ENCODE measurements at regions not wholly inside any gene's neighbourhood (a gene's known extent, or its start where the extent isn't known, plus 50 kb on each side); places are given as distances from the start of the nearest gene placed in this dataset.

GRCh38 chr2:215619989-215620388 lies 184.1 kb upstream of the FN1 start:
- 19 to 63% (median 47%) methylated on average over 10 of the region's 10 CpGs for WGBS, 3 donors
- H3K4me1 ChIP-seq (ENCODE audit: control insufficient read depth in 3 of 3, insufficient read depth in 2 of 3, low read depth in 1 of 3, low read length in 2 of 3), result peaks cover 0 to 10% (median 4%) of the 10 kb centered on the region in 3 donors
- H3K36me3 ChIP-seq (ENCODE audit: control insufficient read depth in 3 of 3, insufficient read depth in 2 of 3, low read depth in 1 of 3, low read length in 3 of 3), result no peaks in the 10 kb centered on the region
- peak overlapping the region in 1 of 3 donors; percentile 7 for H3K4me3 ChIP-seq (ENCODE audit: low read depth in 1 of 3, low read length in 3 of 3)
- no peak overlapping the region for H3K27ac ChIP-seq (ENCODE audit: low read depth in 1 of 3, low read length in 2 of 3)
- peaks cover 0 to 4% of the 10 kb centered on the region in 2 donors for H3K9me3 ChIP-seq (ENCODE audit: control insufficient read depth in 2 of 2, insufficient read depth in 1 of 2, low read depth in 1 of 2, low read length in 1 of 2)
- DNase-seq, result peak; percentile 44 to 80
- H3K27me3 ChIP-seq (ENCODE audit: control insufficient read depth in 3 of 3, insufficient read depth in 3 of 3, low read length in 3 of 3), result no peaks in the 10 kb centered on the region
- FAIRE-seq, result no peak

- FAIRE-seq, result no peak
- Histone ChIP-seq H3K36me3 (ENCODE audit: control insufficient read depth in 3 of 3, insufficient read depth in 2 of 3, low read depth in 1 of 3, low read length in 3 of 3) (no peaks in the 10 kb centered on the region), H3K27me3 (ENCODE audit: control insufficient read depth in 3 of 3, insufficient read depth in 3 of 3, low read length in 3 of 3) (no peaks in the 10 kb centered on the region), H3K9me3 (ENCODE audit: control insufficient read depth in 2 of 2, insufficient read depth in 1 of 2, low read depth in 1 of 2, low read length in 1 of 2) (peaks cover 0 to 4% of the 10 kb centered on the region in 2 donors), H3K4me3 (ENCODE audit: low read depth in 1 of 3, low read length in 3 of 3) (peak overlapping the region in 1 of 3 donors; percentile 7), H3K27ac (ENCODE audit: low read depth in 1 of 3, low read length in 2 of 3) (no peak overlapping the region), H3K4me1 (ENCODE audit: control insufficient read depth in 3 of 3, insufficient read depth in 2 of 3, low read depth in 1 of 3, low read length in 2 of 3) (peaks cover 0 to 10% (median 4%) of the 10 kb centered on the region in 3 donors)
- WGBS, 3 donors, result 10 to 37% (median 20%) methylated on average over 14 of the region's 14 CpGs
- peak in 1 of 2 donors; percentile 43 for DNase-seq
Observed at GRCh38 chr2:215619022-215619958, 183.4 kb upstream of the FN1 start.

DNA sequence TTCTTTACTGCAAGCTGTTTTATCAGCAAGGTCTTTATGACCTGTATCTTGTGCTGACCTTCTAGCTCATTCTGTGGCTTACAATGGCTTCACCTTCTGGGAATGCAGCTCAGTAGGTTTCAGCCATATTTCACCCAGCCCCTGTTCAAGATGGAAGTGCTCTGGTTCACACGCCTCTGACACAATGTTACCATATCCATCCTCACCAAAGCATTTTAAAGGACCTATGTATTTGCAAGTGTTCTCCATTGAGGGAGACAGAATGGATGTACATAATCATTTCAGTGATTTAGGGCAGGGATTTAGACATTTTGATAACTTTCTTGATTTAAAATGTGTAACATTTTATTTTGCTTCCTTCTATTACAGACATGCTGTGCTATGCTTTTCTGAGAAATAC lies 182.3 kb upstream of the FN1 start:
- DNase-seq, result no peak
- 74 to 90% (median 86%) methylated on average over 1 of the region's 1 CpG for WGBS, 3 donors
- H3K27me3 ChIP-seq (ENCODE audit: control insufficient read depth in 3 of 3, insufficient read depth in 3 of 3, low read length in 3 of 3), result no peaks in the 10 kb centered on the region
- H3K9me3 ChIP-seq (ENCODE audit: control insufficient read depth in 2 of 2, insufficient read depth in 1 of 2, low read depth in 1 of 2, low read length in 1 of 2), result peaks cover 0 to 4% of the 10 kb centered on the region in 2 donors
- no peak for FAIRE-seq
- H3K36me3 ChIP-seq (ENCODE audit: control insufficient read depth in 3 of 3, insufficient read depth in 2 of 3, low read depth in 1 of 3, low read length in 3 of 3), result no peaks in the 10 kb centered on the region
- H3K4me3 ChIP-seq (ENCODE audit: low read depth in 1 of 3, low read length in 3 of 3), result no peak overlapping the region
- no peak overlapping the region for H3K27ac ChIP-seq (ENCODE audit: low read depth in 1 of 3, low read length in 2 of 3)
- H3K4me1 ChIP-seq (ENCODE audit: control insufficient read depth in 3 of 3, insufficient read depth in 2 of 3, low read depth in 1 of 3, low read length in 2 of 3), result peaks cover 0 to 10% (median 4%) of the 10 kb centered on the region in 3 donors

GRCh38 chr2:215617060-215617824 lies 181.4 kb upstream of the FN1 start:
- DNase-seq (no peak), FAIRE-seq (no peak)
- 49 to 67% (median 50%) methylated on average over 4 of the region's 4 CpGs for WGBS, 3 donors
- Histone ChIP-seq H3K27me3 (ENCODE audit: control insufficient read depth in 3 of 3, insufficient read depth in 3 of 3, low read length in 3 of 3) (no peaks in the 10 kb centered on the region), H3K4me3 (ENCODE audit: low read depth in 1 of 3, low read length in 3 of 3) (no peak overlapping the region), H3K4me1 (ENCODE audit: control insufficient read depth in 3 of 3, insufficient read depth in 2 of 3, low read depth in 1 of 3, low read length in 2 of 3) (peaks cover 0 to 10% (median 4%) of the 10 kb centered on the region in 3 donors), H3K9me3 (ENCODE audit: control insufficient read depth in 2 of 2, insufficient read depth in 1 of 2, low read depth in 1 of 2, low read length in 1 of 2) (peaks cover 0 to 4% of the 10 kb centered on the region in 2 donors), H3K36me3 (ENCODE audit: control insufficient read depth in 3 of 3, insufficient read depth in 2 of 3, low read depth in 1 of 3, low read length in 3 of 3) (no peaks in the 10 kb centered on the region), H3K27ac (ENCODE audit: low read depth in 1 of 3, low read length in 2 of 3) (no peak overlapping the region)

DNA sequence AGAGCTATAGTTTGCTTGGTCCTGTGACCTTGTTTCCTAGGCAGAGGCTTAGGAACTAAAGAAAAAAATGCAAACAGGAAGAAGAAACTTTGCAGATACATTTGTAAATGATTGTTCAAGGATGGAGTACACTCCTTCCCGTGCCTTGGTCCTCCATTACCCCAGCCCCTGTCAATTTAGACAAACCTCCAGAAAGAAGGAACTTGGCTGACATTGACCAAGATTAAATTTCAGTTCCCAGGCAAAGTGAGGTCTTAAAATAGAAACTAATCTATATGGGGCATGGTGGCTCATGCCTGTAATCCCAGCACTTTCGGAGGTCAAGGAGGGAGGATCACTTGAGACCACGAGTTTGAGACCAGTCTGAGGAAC lies 179.9 kb upstream of the FN1 start:
- Histone ChIP-seq H3K36me3 (ENCODE audit: control insufficient read depth in 3 of 3, insufficient read depth in 2 of 3, low read depth in 1 of 3, low read length in 3 of 3) (no peaks in the 10 kb centered on the region), H3K27me3 (ENCODE audit: control insufficient read depth in 3 of 3, insufficient read depth in 3 of 3, low read length in 3 of 3) (no peaks in the 10 kb centered on the region), H3K9me3 (ENCODE audit: control insufficient read depth in 2 of 2, insufficient read depth in 1 of 2, low read depth in 1 of 2, low read length in 1 of 2) (peaks cover 0 to 4% of the 10 kb centered on the region in 2 donors), H3K27ac (ENCODE audit: low read depth in 1 of 3, low read length in 2 of 3) (no peak overlapping the region), H3K4me3 (ENCODE audit: low read depth in 1 of 3, low read length in 3 of 3) (no peak overlapping the region), H3K4me1 (ENCODE audit: control insufficient read depth in 3 of 3, insufficient read depth in 2 of 3, low read depth in 1 of 3, low read length in 2 of 3) (peaks cover 0 to 10% (median 4%) of the 10 kb centered on the region in 3 donors)
- WGBS, 3 donors, result 41 to 48% (median 44%) methylated on average over 3 of the region's 3 CpGs
- no peak for DNase-seq
- no peak for FAIRE-seq

- FAIRE-seq (no peak), DNase-seq (no peak)
- Histone ChIP-seq H3K27ac (ENCODE audit: low read depth in 1 of 3, low read length in 2 of 3) (no peak overlapping the region), H3K4me1 (ENCODE audit: control insufficient read depth in 3 of 3, insufficient read depth in 2 of 3, low read depth in 1 of 3, low read length in 2 of 3) (peaks cover 0 to 8% (median 4%) of the 10 kb centered on the region in 3 donors), H3K4me3 (ENCODE audit: low read depth in 1 of 3, low read length in 3 of 3) (no peak overlapping the region), H3K27me3 (ENCODE audit: control insufficient read depth in 3 of 3, insufficient read depth in 3 of 3, low read length in 3 of 3) (no peaks in the 10 kb centered on the region), H3K9me3 (ENCODE audit: control insufficient read depth in 2 of 2, insufficient read depth in 1 of 2, low read depth in 1 of 2, low read length in 1 of 2) (no peaks in the 10 kb centered on the region), H3K36me3 (ENCODE audit: control insufficient read depth in 3 of 3, insufficient read depth in 2 of 3, low read depth in 1 of 3, low read length in 3 of 3) (no peaks in the 10 kb centered on the region)
- 92 to 96% (median 93%) methylated on average over 31 to 32 of the region's 32 CpGs for WGBS, 3 donors
Observed at GRCh38 chr2:215615067-215615802, 179.4 kb upstream of the FN1 start.

GRCh38 chr2:215614296-215614695 lies 178.4 kb upstream of the FN1 start:
- no peaks in the 10 kb centered on the region for H3K27me3 ChIP-seq (ENCODE audit: control insufficient read depth in 3 of 3, insufficient read depth in 3 of 3, low read length in 3 of 3)
- no peaks in the 10 kb centered on the region for H3K9me3 ChIP-seq (ENCODE audit: control insufficient read depth in 2 of 2, insufficient read depth in 1 of 2, low read depth in 1 of 2, low read length in 1 of 2)
- no peak overlapping the region for H3K27ac ChIP-seq (ENCODE audit: low read depth in 1 of 3, low read length in 2 of 3)
- DNase-seq (no peak), FAIRE-seq (no peak)
- WGBS, 3 donors, result 82 to 87% (median 84%) methylated on average over 7 of the region's 7 CpGs
- H3K4me3 ChIP-seq (ENCODE audit: low read depth in 1 of 3, low read length in 3 of 3), result no peak overlapping the region
- H3K4me1 ChIP-seq (ENCODE audit: control insufficient read depth in 3 of 3, insufficient read depth in 2 of 3, low read depth in 1 of 3, low read length in 2 of 3), result peaks cover 0 to 4% (median 2%) of the 10 kb centered on the region in 3 donors
- no peaks in the 10 kb centered on the region for H3K36me3 ChIP-seq (ENCODE audit: control insufficient read depth in 3 of 3, insufficient read depth in 2 of 3, low read depth in 1 of 3, low read length in 3 of 3)

DNA sequence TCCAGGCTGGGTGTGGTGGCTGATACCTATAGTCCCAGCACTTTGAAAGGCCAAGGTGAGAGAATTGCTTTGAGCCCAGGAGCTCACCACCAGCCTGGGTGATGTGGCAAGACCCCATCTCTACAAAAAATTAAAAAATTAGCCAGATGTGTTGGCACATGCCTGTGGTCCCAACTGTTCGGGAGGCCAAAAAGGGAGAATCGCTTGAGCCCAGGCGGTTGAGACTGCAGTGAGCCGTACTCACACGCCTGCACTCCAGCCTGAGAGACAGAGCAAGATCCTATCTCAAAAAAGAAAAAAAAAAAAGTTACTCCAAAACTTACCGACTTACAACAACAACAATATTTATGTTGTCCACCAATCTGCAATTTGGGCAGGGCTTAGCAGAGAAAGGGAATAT lies 178.0 kb upstream of the FN1 start:
- Histone ChIP-seq H3K36me3 (ENCODE audit: control insufficient read depth in 3 of 3, insufficient read depth in 2 of 3, low read depth in 1 of 3, low read length in 3 of 3) (no peaks in the 10 kb centered on the region), H3K27me3 (ENCODE audit: control insufficient read depth in 3 of 3, insufficient read depth in 3 of 3, low read length in 3 of 3) (no peaks in the 10 kb centered on the region), H3K27ac (ENCODE audit: low read depth in 1 of 3, low read length in 2 of 3) (no peak overlapping the region), H3K4me3 (ENCODE audit: low read depth in 1 of 3, low read length in 3 of 3) (no peak overlapping the region), H3K4me1 (ENCODE audit: control insufficient read depth in 3 of 3, insufficient read depth in 2 of 3, low read depth in 1 of 3, low read length in 2 of 3) (peaks cover 0 to under 1% (median 0%) of the 10 kb centered on the region in 3 donors), H3K9me3 (ENCODE audit: control insufficient read depth in 2 of 2, insufficient read depth in 1 of 2, low read depth in 1 of 2, low read length in 1 of 2) (no peaks in the 10 kb centered on the region)
- WGBS, 3 donors, result 93 to 97% (median 93%) methylated on average over 6 of the region's 6 CpGs
- FAIRE-seq, result no peak
- no peak for DNase-seq
